Kidney (tissue), 13 donors: ENCODE measurements at regions not wholly inside any gene's neighbourhood (a gene's known extent, or its start where the extent isn't known, plus 50 kb on each side); places are given as distances from the start of the nearest gene placed in this dataset.

Source experiments
- DNase-seq, 5 donors: peaks; one replicate each; pipeline ENCODE4 v3.0.0-alpha.2; 2013 to 2020
- FAIRE-seq: peaks from 2 replicates; lab custom pipeline; 2012; peaks lifted over from hg19 to GRCh38; lab: Jason Lieb, UNC
- H3K27ac ChIP-seq, 2 donors: one replicate each; pipeline ENCODE4 v1.7.0; 2013; ENCODE audit warnings: low read depth in 2 of 2, low read length in 2 of 2, inconsistent platforms in 1 of 2
- H3K27me3 ChIP-seq: one replicate; pipeline ENCODE4 v1.7.1; 2013; ENCODE audit warnings: low read length, inconsistent platforms; ENCODE audit not compliant: control insufficient read depth, insufficient read depth
- H3K36me3 ChIP-seq, 3 donors: one replicate each; pipeline versions ENCODE4 v1.7.0 to v1.7.1; 2013; ENCODE audit warnings: low read length in 3 of 3, control low read depth in 1 of 3, inconsistent platforms in 1 of 3; ENCODE audit not compliant: insufficient read depth in 3 of 3, control insufficient read depth in 2 of 3
- H3K4me1 ChIP-seq, 3 donors: one replicate each; pipeline versions ENCODE4 v1.7.0 to v1.7.1; 2013; ENCODE audit warnings: low read length in 3 of 3, inconsistent platforms in 1 of 3, low read depth in 1 of 3; ENCODE audit not compliant: control insufficient read depth in 2 of 3, insufficient read depth in 2 of 3
- H3K4me3 ChIP-seq, 3 donors: one replicate each; pipeline versions ENCODE4 v1.7.0 to v1.8.1; 2013; ENCODE audit warnings: low read length in 3 of 3, control low read depth in 1 of 3, inconsistent platforms in 1 of 3
- H3K9ac ChIP-seq, 3 donors: one replicate each; pipeline versions ENCODE4 v1.7.0 to v1.7.1; 2013; ENCODE audit warnings: low read length in 3 of 3, control low read depth in 1 of 3, inconsistent platforms in 1 of 3
- H3K9me3 ChIP-seq, 3 donors: one replicate each; pipeline versions ENCODE4 v1.7.0 to v1.7.1; 2013; ENCODE audit warnings: low read length in 3 of 3, control low read depth in 1 of 3, inconsistent platforms in 1 of 3; ENCODE audit not compliant: control insufficient read depth in 2 of 3, insufficient read depth in 1 of 3
- CTCF ChIP-seq: IDR thresholded peaks from 3 replicates; pipeline ENCODE4 v1.5.1; 2012; ENCODE audit warnings: mild to moderate bottlenecking, moderate library complexity, borderline replicate concordance; ENCODE audit not compliant: insufficient read depth; ENCODE audit errors: extremely low read depth
- intact Hi-C: fragments of 100-400 bp; cut with DNase I; formaldehyde crosslinking; loops from one replicate; pipeline ENCODE4 v1.11.1; 2022
- donor health status: control.
- donor health status: control.
- donor health status: control.
- donor health status: control.
- donor health status: control.
- donor health status: DM: yes; HTN: yes; CAD: no.
- donor health status: Normal renal cell carcinoma (clear cell type).

- DNase-seq (no peak), FAIRE-seq (no peak)
- H3K4me1 ChIP-seq, result no peaks in the 10 kb centered on the region
- H3K9ac ChIP-seq, result no peak overlapping the region
- intact Hi-C loops, result no loop called here
- no peaks in the 10 kb centered on the region for H3K36me3 ChIP-seq
- H3K9me3 ChIP-seq, result no peaks in the 10 kb centered on the region
- no peak overlapping the region for H3K4me3 ChIP-seq
- H3K27ac ChIP-seq, result no peak overlapping the region
- no peaks in the 10 kb centered on the region for H3K27me3 ChIP-seq
- TF ChIP-seq CTCF, result no peak
Observed at GRCh38 chr9:30125881-30126280, 2258.6 kb upstream of the ACO1 start.

GRCh38 chr9:30127371-30127770 is 2257.1 kb upstream of the ACO1 start:
- H3K27ac ChIP-seq, result no peak overlapping the region
- no peaks in the 10 kb centered on the region for H3K27me3 ChIP-seq
- no peak overlapping the region for H3K9ac ChIP-seq
- DNase-seq (no peak), FAIRE-seq (no peak)
- no peaks in the 10 kb centered on the region for H3K9me3 ChIP-seq
- H3K4me3 ChIP-seq, result no peak overlapping the region
- no peaks in the 10 kb centered on the region for H3K4me1 ChIP-seq
- intact Hi-C loops, result no loop called here
- no peak for TF ChIP-seq CTCF
- H3K36me3 ChIP-seq, result no peaks in the 10 kb centered on the region

DNA sequence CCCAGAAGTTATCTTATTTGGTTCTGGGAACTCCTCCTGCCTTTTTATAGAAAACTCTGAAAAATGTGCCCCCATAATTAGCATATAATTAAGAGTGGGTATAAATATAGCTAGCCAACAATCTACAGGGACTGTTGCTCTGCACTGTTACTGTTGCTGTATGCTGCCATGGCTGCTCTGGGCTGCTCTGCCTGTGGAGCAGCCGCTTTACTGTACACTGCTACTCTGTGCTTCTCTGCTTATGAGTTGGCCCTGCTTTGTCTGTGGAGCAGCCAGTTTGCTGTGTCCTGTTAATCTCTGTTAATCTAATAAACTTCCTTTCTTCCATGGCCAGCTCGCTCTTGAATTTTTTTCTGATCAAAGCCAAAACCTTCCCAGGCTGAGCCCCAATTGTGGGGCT is 2244.0 kb upstream of the ACO1 start:
- TF ChIP-seq CTCF, result no peak
- Histone ChIP-seq H3K27me3 (no peaks in the 10 kb centered on the region), H3K36me3 (no peaks in the 10 kb centered on the region), H3K9me3 (no peaks in the 10 kb centered on the region), H3K4me3 (no peak overlapping the region), H3K9ac (no peak overlapping the region), H3K27ac (no peak overlapping the region), H3K4me1 (no peaks in the 10 kb centered on the region)
- DNase-seq (no peak), FAIRE-seq (no peak)
- intact Hi-C loops, result no loop called here

DNA sequence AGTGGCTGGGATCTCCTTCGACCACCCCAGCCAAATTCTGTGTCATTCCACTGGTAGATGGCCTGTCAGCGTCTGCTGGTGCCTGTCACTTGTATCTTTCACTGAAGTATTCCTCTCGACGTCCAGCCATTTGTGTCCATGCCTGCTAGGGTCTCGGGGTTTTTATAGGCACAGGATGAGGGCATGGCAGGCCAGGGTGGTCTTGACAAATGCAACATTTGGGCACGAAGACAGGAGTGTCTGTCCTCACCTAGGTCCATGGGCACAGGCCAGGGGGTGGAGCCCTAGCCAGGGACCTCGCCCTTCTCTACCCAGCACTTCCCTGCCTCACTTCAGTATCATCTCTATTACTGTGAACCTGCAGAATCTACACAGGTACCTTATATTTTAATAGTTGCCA is 2223.9 kb upstream of the ACO1 start:
- Histone ChIP-seq H3K9ac (no peak overlapping the region), H3K4me1 (no peaks in the 10 kb centered on the region), H3K27me3 (no peaks in the 10 kb centered on the region), H3K36me3 (no peaks in the 10 kb centered on the region), H3K4me3 (no peak overlapping the region), H3K9me3 (no peaks in the 10 kb centered on the region), H3K27ac (no peak overlapping the region)
- TF ChIP-seq CTCF, result no peak
- DNase-seq, result no peak
- intact Hi-C loops, result no loop called here
- no peak for FAIRE-seq
